HepG2 (cell line): ENCODE measurements at regions not wholly inside any gene's neighbourhood (a gene's known extent, or its start where the extent isn't known, plus 50 kb on each side); places are given as distances from the start of the nearest gene placed in this dataset.

Experiments
- ATAC-seq: fragments of 200-7000 bp; cut with Tn5 transposase; 3 replicates; pipeline ENCODE4 v1.9.1; 2020; ENCODE audit warnings: mild to moderate bottlenecking, moderate library complexity
- BruUV-seq: library from RNA; stranded (reverse); fragments of 400-500 nt; replicated peaks from 2 replicates; lab custom pipeline; 2021; lab: Mats Ljungman, UMichigan
- CTCF ChIA-PET: fragments of 300-600 bp; formaldehyde crosslinking; extraction: SDS; loops from one replicate; lab custom pipeline; 2021; ENCODE audit warnings: low total read pairs, inconsistent platforms, low intra/inter-chr PET ratio; lab: Yijun Ruan, JAX
- POLR2A ChIA-PET: fragments of 350-600 bp; sonication (Branson Sonifier 250); formaldehyde crosslinking; loops from one replicate; lab custom pipeline; 2020; ENCODE audit warnings: antibody characterized with exemption, inconsistent platforms; lab: Yijun Ruan, JAX
- DNase-seq: peaks from one replicate; pipeline ENCODE4 v3.0.0-alpha.2; 2015; ENCODE audit warnings: low spot score
- FAIRE-seq: peaks from 3 replicates; lab custom pipeline; 2011; peaks lifted over from hg19 to GRCh38; lab: Jason Lieb, UNC
- H2AFZ ChIP-seq: one replicate; pipeline ENCODE4 v1.6.1; 2011; ENCODE audit warnings: low read length, inconsistent platforms
- H3K27ac ChIP-seq: fragments of 300-600 bp; 3 replicates; pipeline ENCODE4 v1.8.0; 2011; ENCODE audit warnings: mixed run types, mild to moderate bottlenecking, mixed read lengths, low read length, inconsistent platforms; ENCODE audit not compliant: insufficient read depth; ENCODE audit errors: extremely low read length
- H3K27me3 ChIP-seq, 2 experiments: fragments of 200-600 bp in 1 of 2; 2 replicates in 1 of 2; 3 replicates in 1 of 2; pipeline versions ENCODE4 v1.6.0 to v1.8.0; 2011; ENCODE audit warnings: low read length in 2 of 2, mild to moderate bottlenecking in 2 of 2, moderate library complexity in 2 of 2, inconsistent platforms in 1 of 2; ENCODE audit not compliant: insufficient read depth in 2 of 2, control insufficient read depth in 1 of 2
- H3K36me3 ChIP-seq, 2 experiments: fragments of 200-600 bp in 1 of 2; replicated peaks in 1 of 2; 2 replicates in 1 of 2; 3 replicates in 1 of 2; pipeline versions ENCODE4 v1.5.1 to v1.8.0; 2011; ENCODE audit warnings: low read length in 2 of 2, inconsistent platforms in 1 of 2; ENCODE audit not compliant: insufficient read depth in 2 of 2, control insufficient read depth in 1 of 2
- H3K4me1 ChIP-seq: 2 replicates; pipeline ENCODE4 v1.5.1; 2012; ENCODE audit warnings: low read length, inconsistent platforms; ENCODE audit not compliant: insufficient read depth
- H3K4me2 ChIP-seq: 2 replicates; pipeline ENCODE4 v1.6.0; 2011; ENCODE audit warnings: low read depth, low read length, inconsistent platforms
- H3K4me3 ChIP-seq, 3 experiments: fragments of 200-600 bp in 1 of 3; sonication (generic), shearing (Covaris generic) in 1 of 3; replicated peaks in 1 of 3; 2 replicates each; pipeline ENCODE4 v1.5.1; 2011 to 2016; ENCODE audit warnings: low read length in 3 of 3, inconsistent platforms in 2 of 3, low read depth in 2 of 3, mild to moderate bottlenecking in 2 of 3, control low read depth in 1 of 3, mixed read lengths in 1 of 3; ENCODE audit not compliant: insufficient read depth in 1 of 3
- H3K79me2 ChIP-seq: one replicate; pipeline ENCODE4 v1.6.1; 2011; ENCODE audit warnings: low read length, inconsistent platforms; ENCODE audit not compliant: insufficient read depth
- H3K9ac ChIP-seq: 2 replicates; pipeline ENCODE4 v1.6.0; 2011; ENCODE audit warnings: mild to moderate bottlenecking, low read depth, low read length, inconsistent platforms; ENCODE audit not compliant: insufficient read depth
- H3K9me3 ChIP-seq: 2 replicates; pipeline ENCODE4 v1.5.1; 2012; ENCODE audit warnings: mild to moderate bottlenecking, low read length
- H4K20me1 ChIP-seq: 2 replicates; pipeline ENCODE4 v1.6.0; 2011; ENCODE audit warnings: inconsistent platforms, mild to moderate bottlenecking, low read length, moderate library complexity; ENCODE audit not compliant: insufficient read depth
- FOSL2 ChIP-seq: sonication (generic); formaldehyde crosslinking; IDR thresholded peaks from 2 replicates; pipeline ENCODE4 v1.4.0; 2020; ENCODE audit warnings: missing genetic modification reagents
- LRRFIP1 ChIP-seq: sonication (generic); formaldehyde crosslinking; conservative IDR thresholded peaks from 2 replicates; pipeline ENCODE4 v1.4.0; 2020; ENCODE audit warnings: missing genetic modification reagents
- ZBTB33 ChIP-seq: sonication (generic); formaldehyde crosslinking; IDR thresholded peaks from 2 replicates; pipeline ENCODE4 v1.4.0; 2020; ENCODE audit warnings: missing genetic modification reagents
- ZNF629 ChIP-seq: sonication (generic); formaldehyde crosslinking; conservative IDR thresholded peaks from 2 replicates; pipeline ENCODE4 v1.5.0; 2020; ENCODE audit warnings: missing genetic modification reagents
- ZNF709 ChIP-seq: sonication (generic); formaldehyde crosslinking; IDR thresholded peaks from 2 replicates; pipeline ENCODE4 v1.5.0; 2020; ENCODE audit warnings: mild to moderate bottlenecking, missing genetic modification reagents
- WGBS: methylation state at CpG from one replicate; pipeline ENCODE4 v1.1.6; 2017; ENCODE audit warnings: low lambda C conversion rate; 5-methylcytosine and 5-hydroxymethylcytosine counted together
- in situ Hi-C: cut with HindIII; loops from 2 replicates; pipeline ENCODE4 v1.10.0; 2017; ENCODE audit warnings: low pct_unique_long_range_greater_than_20kb; ENCODE audit not compliant: extremely low pct_ligation_motif_present
- intact Hi-C: fragments of 100-400 bp; cut with micrococcal nuclease; formaldehyde crosslinking; loops from one replicate; pipeline ENCODE4 v1.10.0; 2022; ENCODE audit not compliant: unreplicated experiment
- TF ChIP-seq, protein P1 (sequence below): sonication (generic); formaldehyde crosslinking; IDR thresholded peaks from 2 replicates; pipeline ENCODE4 v1.4.0; 2020; ENCODE audit warnings: missing genetic modification reagents, mild to moderate bottlenecking, borderline replicate concordance

DNA sequence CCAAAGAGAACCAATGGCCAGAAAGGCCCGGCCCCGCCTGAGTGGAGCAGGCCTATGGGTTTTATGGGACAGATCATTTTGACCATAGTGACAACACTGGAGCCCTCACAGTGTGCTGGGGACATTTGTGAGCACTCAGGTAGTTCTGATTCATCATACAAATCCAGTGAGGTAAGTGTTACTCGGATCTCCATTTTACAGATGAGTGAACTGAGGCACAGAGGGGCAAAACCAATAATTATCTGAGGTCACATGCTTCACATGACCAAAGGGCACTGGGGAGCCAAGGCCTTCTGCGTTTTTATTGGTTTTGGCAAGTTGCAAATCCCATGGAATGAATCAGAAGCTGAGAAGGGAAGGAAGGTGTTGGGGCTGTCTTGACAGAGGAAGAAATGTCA lies 111.5 kb upstream of the MGAT5 start:
- no peak; the same call in 2 of the 3 replicates for ATAC-seq
- intact Hi-C loops, result no loop called here
- Histone ChIP-seq H3K4me3 (no peak overlapping the region), H3K27ac (no peak overlapping the region), H3K36me3 (peaks cover 0 to 3% of the 10 kb centered on the region in 2 experiments; a peak in 2 of 5 replicates), H3K9ac (no peak overlapping the region), H3K4me1 (no peaks in the 10 kb centered on the region; the same call in 1 of the 2 replicates), H3K27me3 (no peaks in the 10 kb centered on the region), H4K20me1 (peaks cover 20% of the 10 kb centered on the region), H3K4me2 (no peak overlapping the region), H3K79me2 (peaks cover 54% of the 10 kb centered on the region), H2AFZ (no peak overlapping the region), H3K9me3 (no peaks in the 10 kb centered on the region)
- BruUV-seq, result no TSS peak
- WGBS, result 95% methylated on average over 4 of the region's 4 CpGs
- ChIA-PET CTCF (no interaction called here), POLR2A (no interaction called here)
- in situ Hi-C loops, result no loop called here
- TF ChIP-seq ZNF629 (CRISPR knock-in tag), result 0 out of 2 replicates have a peak, but pooled peaks have one; percentile 43
- no peak for TF ChIP-seq LRRFIP1 (CRISPR knock-in tag)
- no peak for FAIRE-seq
- no peak for DNase-seq

DNA sequence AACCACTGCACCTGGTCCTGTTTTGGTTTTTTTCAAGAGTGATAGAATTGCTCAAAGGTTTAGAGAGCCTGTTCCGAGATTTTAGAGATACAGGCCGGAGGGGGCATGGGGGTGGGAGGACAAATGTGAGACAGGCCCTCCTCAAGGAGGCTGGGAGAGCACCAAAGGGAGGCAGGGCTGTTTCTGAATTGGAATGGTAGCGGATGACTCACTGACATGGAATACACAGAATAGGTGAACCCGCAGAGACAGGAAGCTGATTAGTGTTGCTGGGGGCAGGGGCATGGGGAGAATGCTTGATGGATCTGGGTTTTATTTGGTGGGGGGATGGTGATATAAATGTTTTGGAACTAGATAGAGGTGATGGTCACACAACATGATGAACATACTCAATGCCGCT lies 111.0 kb upstream of the MGAT5 start:
- H3K9me3 ChIP-seq, result no peaks in the 10 kb centered on the region
- H3K79me2 ChIP-seq, result peaks cover 58% of the 10 kb centered on the region
- H2AFZ ChIP-seq, result no peak overlapping the region
- no peak overlapping the region for H3K9ac ChIP-seq
- CTCF ChIA-PET, result no interaction called here
- TF ChIP-seq, protein P1, sequence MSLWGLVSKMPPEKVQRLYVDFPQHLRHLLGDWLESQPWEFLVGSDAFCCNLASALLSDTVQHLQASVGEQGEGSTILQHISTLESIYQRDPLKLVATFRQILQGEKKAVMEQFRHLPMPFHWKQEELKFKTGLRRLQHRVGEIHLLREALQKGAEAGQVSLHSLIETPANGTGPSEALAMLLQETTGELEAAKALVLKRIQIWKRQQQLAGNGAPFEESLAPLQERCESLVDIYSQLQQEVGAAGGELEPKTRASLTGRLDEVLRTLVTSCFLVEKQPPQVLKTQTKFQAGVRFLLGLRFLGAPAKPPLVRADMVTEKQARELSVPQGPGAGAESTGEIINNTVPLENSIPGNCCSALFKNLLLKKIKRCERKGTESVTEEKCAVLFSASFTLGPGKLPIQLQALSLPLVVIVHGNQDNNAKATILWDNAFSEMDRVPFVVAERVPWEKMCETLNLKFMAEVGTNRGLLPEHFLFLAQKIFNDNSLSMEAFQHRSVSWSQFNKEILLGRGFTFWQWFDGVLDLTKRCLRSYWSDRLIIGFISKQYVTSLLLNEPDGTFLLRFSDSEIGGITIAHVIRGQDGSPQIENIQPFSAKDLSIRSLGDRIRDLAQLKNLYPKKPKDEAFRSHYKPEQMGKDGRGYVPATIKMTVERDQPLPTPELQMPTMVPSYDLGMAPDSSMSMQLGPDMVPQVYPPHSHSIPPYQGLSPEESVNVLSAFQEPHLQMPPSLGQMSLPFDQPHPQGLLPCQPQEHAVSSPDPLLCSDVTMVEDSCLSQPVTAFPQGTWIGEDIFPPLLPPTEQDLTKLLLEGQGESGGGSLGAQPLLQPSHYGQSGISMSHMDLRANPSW (CRISPR knock-in tag), result no peak
- TF ChIP-seq FOSL2 (CRISPR knock-in tag) (peak; percentile 38; the same call in 1 of the 2 replicates), ZNF709 (peak; percentile 35; the same call in 1 of the 2 replicates), ZBTB33 (0 out of 2 replicates have a peak, but pooled peaks have one; percentile 16)
- H3K4me3 ChIP-seq, result no peak overlapping the region
- WGBS, result 99% methylated on average over 5 of the region's 5 CpGs
- H3K4me1 ChIP-seq, result no peaks in the 10 kb centered on the region; the same call in 1 of the 2 replicates
- intact Hi-C loops, result no loop called here
- BruUV-seq, result no TSS peak
- no peak overlapping the region for H3K27ac ChIP-seq
- H3K36me3 ChIP-seq, result peaks cover 0 to 3% of the 10 kb centered on the region in 2 experiments; a peak in 2 of 5 replicates
- POLR2A ChIA-PET, result no interaction called here
- H3K4me2 ChIP-seq, result no peak overlapping the region
- ATAC-seq (no peak), DNase-seq (no peak), FAIRE-seq (no peak)
- H3K27me3 ChIP-seq, result no peaks in the 10 kb centered on the region
- H4K20me1 ChIP-seq, result peaks cover 20% of the 10 kb centered on the region
- in situ Hi-C loops, result no loop called here
